22Rv1 (cell line): ENCODE measurements at regions not wholly inside any gene's neighbourhood (a gene's known extent, or its start where the extent isn't known, plus 50 kb on each side); places are given as distances from the start of the nearest gene placed in this dataset.

Experiments
- CTCF ChIP-seq: fragments of 450-650 bp; IDR thresholded peaks from 2 replicates; pipeline ENCODE4 v1.5.1; 2017; ENCODE audit warnings: mild to moderate bottlenecking
- ZFX ChIP-seq: fragments of 450-650 bp; IDR thresholded peaks from 2 replicates; pipeline ENCODE4 v1.6.1; 2017; ENCODE audit warnings: antibody characterized with exemption, borderline replicate concordance

GRCh38 chrX:20727447-20727846 is 460.7 kb upstream of the RPS6KA3 start:
- TF ChIP-seq CTCF (no peak), ZFX (no peak)
